ENCODE measurements at regions not wholly inside any gene's neighbourhood (a gene's known extent, or its start where the extent isn't known, plus 50 kb on each side); places are given as distances from the start of the nearest gene placed in this dataset.

GRCh38 chr10:78229489-78229888 is 195.8 kb downstream of the RPS24 start:
- Histone ChIP-seq H3K9me3 (peaks cover 0 to 7% (median 0%) of the 10 kb centered on the region in 11 donors), H3K27ac (no peak overlapping the region), H3K4me3 (no peak overlapping the region), H3K36me3 (no peaks in the 10 kb centered on the region), H3K4me1 (peaks cover 0 to 8% (median 3%) of the 10 kb centered on the region in 9 donors), H3K27me3 (no peaks in the 10 kb centered on the region)
- no peak for ATAC-seq
- TF ChIP-seq CTCF (IDR thresholded peaks at IDR 0.05) = no peak
- intact Hi-C loops (cut with DNase I) = no loop called here
- WGBS, 2 donors = 83 to 86% methylated on average over 9 of the region's 9 CpGs
- no peak for DNase-seq

- intact Hi-C loops (cut with DNase I) = no loop called here
- no peak for ATAC-seq
- H3K9me3 ChIP-seq = peaks cover 0 to 7% (median 0%) of the 10 kb centered on the region in 11 donors
- no peak for TF ChIP-seq CTCF (IDR thresholded peaks at IDR 0.05)
- H3K27me3 ChIP-seq = no peaks in the 10 kb centered on the region
- peaks cover 0 to 8% (median 3%) of the 10 kb centered on the region in 9 donors for H3K4me1 ChIP-seq
- no peak overlapping the region for H3K4me3 ChIP-seq
- WGBS, 2 donors = 87 to 88% methylated on average over 5 of the region's 5 CpGs
- H3K36me3 ChIP-seq = no peaks in the 10 kb centered on the region
- H3K27ac ChIP-seq = no peak overlapping the region
- DNase-seq = no peak
Observed at GRCh38 chr10:78229950-78230675, 196.4 kb downstream of the RPS24 start.

GRCh38 chr10:78231327-78231726 is 197.7 kb downstream of the RPS24 start:
- Histone ChIP-seq H3K4me3 (no peak overlapping the region), H3K9me3 (peaks cover 0 to 7% (median 0%) of the 10 kb centered on the region in 11 donors), H3K27me3 (no peaks in the 10 kb centered on the region), H3K27ac (no peak overlapping the region), H3K36me3 (no peaks in the 10 kb centered on the region), H3K4me1 (peaks cover 0 to 8% (median 3%) of the 10 kb centered on the region in 9 donors)
- WGBS, 2 donors = 85 to 91% methylated on average over 5 of the region's 5 CpGs
- intact Hi-C loops (cut with DNase I) = no loop called here
- no peak for ATAC-seq
- no peak for TF ChIP-seq CTCF (IDR thresholded peaks at IDR 0.05)
- DNase-seq = no peak

GRCh38 chr10:78231939-78232338 is 198.3 kb downstream of the RPS24 start:
- DNase-seq (no peak), ATAC-seq (peak in 5 of 8 donors; percentile 48 to 88 (median 73))
- H3K4me1 ChIP-seq = peaks cover 0 to 8% (median 3%) of the 10 kb centered on the region in 9 donors
- TF ChIP-seq CTCF (IDR thresholded peaks at IDR 0.05) = peak in 7 of 9 donors; percentile 9 to 49 (median 37)
- 41 to 48% methylated on average over 4 of the region's 4 CpGs for WGBS, 2 donors
- H3K27ac ChIP-seq = no peak overlapping the region
- no peaks in the 10 kb centered on the region for H3K27me3 ChIP-seq
- intact Hi-C loops (cut with DNase I) = no loop called here
- H3K9me3 ChIP-seq = peaks cover 0 to 7% (median 0%) of the 10 kb centered on the region in 11 donors
- H3K36me3 ChIP-seq = no peaks in the 10 kb centered on the region
- no peak overlapping the region for H3K4me3 ChIP-seq
